Femur (tissue), 1 donor: ENCODE measurements at regions not wholly inside any gene's neighbourhood (a gene's known extent, or its start where the extent isn't known, plus 50 kb on each side); places are given as distances from the start of the nearest gene placed in this dataset.
"Not testable (repeated sequence)": the region's sequence is repeated elsewhere in the genome, so short reads cannot be mapped to it uniquely, and the experiment has no call there.

Source experiments
- DNase-seq: peaks from one replicate; pipeline ENCODE4 v3.0.0-alpha.2; 2017

DNA sequence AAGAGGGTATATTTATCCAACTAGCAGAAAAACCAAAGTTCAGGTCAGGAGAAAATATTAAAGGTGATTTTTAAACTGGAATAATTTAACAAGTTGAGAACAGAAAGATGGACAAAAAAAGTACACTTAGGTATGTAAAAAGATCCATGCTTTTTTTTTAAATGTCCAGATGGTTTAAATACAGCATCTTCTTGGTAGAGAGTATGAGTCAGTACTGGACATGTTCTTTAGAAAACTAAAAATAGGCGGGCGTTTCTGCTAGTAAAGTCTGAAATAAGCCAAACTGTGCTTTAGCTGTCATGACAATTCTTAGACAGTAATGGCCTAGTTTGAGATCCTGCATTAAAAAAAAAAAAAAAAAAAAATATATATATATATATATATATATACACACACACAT lies 255.9 kb upstream of the ST8SIA4 start:
- DNase-seq = no peak

DNA sequence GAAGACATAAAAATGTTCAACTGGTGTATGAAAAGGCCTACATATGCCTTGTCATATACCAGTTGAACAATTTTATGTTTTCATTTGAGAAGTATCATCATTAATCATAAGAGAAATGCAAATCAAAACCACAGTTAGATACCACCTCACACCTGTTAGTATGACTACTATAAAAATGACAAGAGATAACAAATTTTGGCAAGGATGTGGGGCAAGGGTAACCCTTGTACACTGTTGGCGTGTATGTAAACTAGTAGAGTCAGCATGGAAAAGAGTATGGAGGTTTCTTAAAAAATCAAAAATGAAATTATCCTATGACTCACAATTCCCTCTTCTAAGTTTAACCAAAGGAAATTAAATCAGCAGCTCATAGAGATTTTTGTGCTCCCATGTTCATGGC lies 250.4 kb upstream of the ST8SIA4 start:
- DNase-seq = no peak

DNA sequence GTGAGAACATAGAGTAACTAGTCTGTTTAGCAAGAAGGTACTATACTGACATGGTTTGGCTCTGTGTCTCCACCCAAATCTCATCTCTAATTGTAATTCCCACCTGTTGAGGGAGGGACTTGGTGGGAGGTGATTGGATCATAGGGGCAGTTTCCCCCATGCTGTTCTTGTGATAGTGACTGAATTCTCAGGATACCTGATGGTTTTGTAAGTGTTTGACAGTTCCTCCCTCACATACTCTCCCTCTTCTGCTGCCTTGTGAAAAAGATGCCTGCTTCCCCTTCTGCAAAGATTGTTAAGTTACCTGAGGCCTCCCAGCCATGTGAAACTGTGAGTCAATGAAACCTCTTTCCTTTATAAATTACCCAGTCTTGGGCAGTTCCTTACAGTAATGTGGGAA lies 240.4 kb upstream of the ST8SIA4 start:
- DNase-seq = no peak

DNA sequence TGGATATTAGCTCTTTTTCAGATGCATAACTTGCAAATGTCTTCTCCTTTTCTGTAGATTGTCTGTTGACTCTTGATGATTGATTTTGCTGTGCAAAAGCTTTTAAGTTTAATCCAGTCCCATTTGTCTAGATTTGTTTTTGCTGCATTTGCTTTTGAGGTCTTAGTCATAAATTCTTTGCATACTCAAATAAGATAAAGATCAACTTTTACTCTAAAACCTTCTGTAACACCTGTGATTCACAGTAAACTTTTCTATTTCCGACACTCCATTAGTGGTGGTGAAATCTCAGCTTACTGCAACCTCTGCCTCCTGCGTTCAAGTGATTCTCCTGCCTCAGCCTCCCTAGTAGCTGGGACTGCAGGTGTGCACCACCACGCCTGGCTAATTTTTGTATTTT lies 239.0 kb upstream of the ST8SIA4 start:
- no peak for DNase-seq

DNA sequence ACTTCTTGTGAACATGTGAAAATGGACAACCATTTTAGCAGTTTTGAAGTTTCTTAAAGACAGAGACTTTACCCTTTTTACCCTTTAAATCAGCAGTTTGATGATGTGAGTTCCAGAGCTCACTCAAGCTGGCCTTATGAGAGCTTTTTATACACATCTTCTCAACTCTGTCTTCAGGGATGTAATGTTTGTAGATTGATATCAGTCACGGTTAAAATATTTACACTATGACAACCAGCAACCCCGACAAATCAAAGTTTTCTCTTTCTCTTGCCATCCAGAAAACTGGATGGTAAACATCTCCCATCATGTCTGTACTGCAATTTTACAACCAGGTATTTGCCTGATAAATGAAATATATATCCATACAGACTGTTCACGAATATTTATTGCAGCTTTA lies 233.4 kb upstream of the ST8SIA4 start:
- no peak for DNase-seq

DNA sequence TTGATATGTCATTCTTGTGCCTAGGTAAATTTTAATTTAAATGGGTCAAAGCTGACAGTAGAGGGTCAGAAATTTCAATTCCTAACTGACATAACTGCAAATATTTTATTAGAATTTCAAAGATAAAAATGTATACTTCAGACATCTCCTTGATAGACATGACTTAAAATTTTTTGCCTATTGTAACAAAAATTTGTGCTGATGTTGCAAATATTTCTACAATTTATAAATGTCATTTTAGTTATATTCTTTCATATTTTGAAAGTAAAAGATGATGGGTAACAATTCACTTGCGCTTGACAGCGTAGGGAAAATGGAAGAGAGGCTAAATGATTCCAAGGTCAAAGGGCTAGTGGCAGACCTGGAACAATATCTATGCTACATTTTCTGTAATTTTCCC lies 220.3 kb upstream of the ST8SIA4 start:
- DNase-seq = no peak

DNA sequence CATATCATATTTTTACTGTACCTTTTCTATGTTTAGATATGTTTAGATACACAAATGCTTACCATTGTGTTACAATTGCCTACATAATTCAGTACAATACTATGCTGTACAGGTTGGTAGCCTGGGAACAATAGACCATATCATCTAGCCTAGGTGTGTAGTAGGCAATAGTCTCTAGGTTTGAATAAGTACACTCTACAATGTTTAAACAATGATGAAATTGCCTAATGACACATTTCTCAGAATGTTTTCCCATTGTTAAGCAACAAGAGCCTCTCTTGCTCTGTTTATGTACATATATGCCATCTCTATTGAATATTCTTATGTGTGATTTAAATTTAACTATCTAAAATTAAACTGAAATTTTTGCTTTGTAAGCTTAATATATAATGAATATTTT lies 209.6 kb upstream of the ST8SIA4 start:
- no peak for DNase-seq

DNA sequence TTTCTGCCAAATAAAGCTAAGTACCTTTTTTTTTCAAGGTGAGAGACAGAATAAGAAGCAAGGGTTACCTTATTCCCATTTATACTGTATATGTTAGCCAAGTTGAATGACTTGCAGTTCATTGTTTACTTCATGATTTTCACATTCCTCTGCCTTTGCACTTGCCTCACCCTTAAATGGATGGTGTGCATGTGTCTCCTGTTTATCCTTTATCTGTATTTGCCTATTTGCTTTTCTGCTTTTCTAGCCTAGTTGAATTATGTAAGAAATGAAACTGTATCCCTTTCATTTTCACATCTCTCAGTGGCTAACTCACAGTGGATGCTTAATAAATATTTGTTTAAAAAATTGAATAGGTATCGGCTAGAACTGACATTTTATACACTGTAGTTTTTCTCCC lies 200.8 kb upstream of the ST8SIA4 start:
- no peak for DNase-seq

DNA sequence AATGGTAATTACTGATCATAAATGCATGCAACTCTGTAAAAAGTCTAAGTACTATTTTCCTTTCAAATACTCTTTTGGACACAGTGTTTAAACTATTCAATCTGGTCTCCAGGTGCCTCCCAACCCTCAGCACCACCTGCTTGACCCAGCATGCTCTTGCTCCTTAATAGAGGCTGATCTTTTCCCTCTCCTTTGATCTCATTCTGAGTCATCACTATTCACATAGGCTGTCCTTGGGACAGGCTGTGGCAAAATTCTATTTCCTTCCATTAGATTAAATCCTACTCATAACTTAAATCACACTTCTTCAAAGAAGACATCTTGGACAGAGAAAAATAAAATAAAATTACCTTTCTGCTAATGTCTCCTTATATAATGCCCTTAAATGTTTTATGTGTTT lies 199.4 kb upstream of the ST8SIA4 start:
- DNase-seq = no peak

DNA sequence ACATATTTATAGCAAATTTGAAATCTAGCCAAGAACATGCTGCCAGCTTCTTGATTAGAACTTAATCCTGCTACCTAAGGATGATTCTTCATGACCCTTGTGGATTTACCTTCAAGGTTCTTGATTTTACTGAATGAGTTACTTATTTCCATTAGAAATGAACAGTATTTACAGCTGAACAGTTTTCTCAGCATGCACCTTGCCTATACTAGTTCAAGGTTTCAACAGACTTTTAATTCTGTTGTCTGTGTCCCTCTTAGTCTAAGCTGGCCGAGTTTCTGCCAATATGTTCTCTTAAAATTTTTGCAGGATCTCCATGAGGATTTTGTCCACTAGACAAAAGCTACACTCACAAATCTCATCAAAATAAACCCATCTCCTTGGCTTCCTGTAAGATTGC lies 188.8 kb upstream of the ST8SIA4 start:
- DNase-seq = no peak

DNA sequence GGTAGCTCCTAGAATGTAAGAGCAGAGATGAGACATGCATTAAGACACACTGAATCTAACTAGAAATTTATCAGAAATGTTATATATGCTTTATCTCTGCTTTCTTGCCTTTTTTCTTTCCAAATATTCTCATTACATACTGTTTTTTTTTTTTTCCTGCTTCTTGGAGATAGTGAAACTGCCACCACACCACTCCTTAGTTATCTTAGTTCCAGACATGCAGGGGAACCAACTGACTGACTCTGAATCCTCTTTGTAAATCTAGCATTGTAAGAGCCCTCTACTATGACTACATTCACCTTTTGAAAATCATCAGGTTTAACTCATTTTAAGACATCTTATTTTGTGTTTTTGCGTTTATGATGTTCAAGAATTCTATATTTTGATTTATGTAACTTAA lies 181.3 kb upstream of the ST8SIA4 start:
- DNase-seq = no peak

DNA sequence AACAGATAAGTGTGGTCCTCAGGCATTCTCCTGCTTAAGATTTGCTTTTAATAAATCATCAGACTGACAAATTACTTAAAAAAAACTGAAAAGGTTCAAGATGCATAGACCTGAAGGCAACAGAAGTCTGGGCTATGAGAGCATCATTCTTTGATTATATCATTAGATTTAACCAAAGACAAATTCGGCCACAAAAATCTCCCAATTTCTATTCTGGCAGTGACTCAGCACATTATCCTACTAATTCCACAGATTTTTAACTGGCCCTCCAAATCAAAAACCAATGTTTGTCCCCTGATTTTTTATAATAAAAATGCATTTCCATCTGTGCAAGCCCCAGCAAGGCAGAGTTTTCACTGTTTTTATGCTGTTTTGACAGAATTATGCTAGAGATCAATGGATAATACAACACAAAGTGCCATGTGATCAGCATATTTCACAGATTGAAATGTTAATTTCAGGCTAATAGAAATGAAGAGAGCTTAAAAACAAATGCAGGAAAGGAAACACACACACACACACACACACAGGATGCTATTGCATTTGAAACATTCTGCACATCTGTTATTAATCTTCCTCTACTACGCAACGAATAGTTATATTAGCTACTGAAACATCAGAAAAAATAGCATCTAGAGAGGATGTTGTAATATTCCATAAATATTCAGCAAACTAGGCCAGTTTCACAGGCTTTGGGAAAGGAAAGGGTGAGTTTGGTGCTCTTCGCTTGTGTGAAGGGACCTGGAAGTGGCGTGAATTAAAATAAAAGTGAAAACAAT lies 177.6 kb upstream of the ST8SIA4 start:
- no peak for DNase-seq

DNA sequence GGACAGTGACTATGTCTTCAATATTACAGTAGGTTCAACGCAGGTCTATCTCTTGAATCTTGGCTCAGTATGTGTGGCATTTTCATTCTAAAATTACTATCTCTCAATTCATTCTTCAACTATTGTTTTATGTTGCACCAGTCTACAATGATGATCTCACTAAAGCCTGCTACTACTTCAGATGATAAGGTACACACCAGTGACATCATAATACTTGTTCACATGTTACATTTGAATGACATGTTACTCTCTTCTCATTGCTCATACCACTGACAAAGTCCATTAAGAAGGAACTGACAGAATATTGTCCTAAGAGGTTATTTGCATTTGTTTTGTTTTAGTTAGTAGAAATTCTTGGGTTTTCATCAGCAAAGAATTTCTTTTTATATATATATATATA lies 165.2 kb upstream of the ST8SIA4 start:
- DNase-seq = no peak

DNA sequence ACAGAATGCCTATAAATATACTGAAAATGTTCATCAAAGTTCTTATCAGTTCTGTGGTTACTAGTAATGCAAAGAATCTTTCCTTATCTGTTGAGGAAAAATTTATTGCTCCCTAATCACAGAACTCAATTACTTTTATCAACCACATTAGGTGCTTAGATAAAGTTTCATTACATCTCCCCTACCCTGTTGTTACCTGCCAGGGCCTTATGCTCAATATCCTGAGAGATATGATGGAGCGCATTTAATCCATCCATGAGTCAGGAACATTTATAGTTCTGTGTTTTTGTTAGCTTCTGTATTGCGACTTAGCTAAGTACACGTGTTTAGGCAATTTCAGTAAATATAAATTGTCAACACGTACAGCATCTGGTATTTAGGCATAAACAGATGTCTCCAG lies 164.3 kb upstream of the ST8SIA4 start:
- no peak for DNase-seq

DNA sequence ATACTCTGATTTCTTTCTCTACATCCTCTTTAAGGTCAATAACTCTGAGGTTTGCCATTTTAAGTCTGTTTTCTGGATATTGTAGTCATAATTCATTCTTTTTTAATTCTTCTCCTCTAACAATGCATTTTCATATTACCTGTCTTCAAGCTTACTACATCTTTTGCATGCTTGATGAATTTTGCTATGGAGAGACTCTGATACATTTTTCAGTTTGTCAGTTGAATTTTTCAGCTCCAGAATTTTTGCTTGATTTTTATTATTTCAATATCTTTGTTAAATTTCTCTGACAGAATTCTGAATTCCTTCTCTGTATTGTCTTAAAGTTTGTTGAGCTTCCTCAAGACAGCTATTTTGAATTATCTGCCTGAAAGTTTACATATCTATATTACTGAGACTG lies 159.8 kb upstream of the ST8SIA4 start:
- DNase-seq = no peak

DNA sequence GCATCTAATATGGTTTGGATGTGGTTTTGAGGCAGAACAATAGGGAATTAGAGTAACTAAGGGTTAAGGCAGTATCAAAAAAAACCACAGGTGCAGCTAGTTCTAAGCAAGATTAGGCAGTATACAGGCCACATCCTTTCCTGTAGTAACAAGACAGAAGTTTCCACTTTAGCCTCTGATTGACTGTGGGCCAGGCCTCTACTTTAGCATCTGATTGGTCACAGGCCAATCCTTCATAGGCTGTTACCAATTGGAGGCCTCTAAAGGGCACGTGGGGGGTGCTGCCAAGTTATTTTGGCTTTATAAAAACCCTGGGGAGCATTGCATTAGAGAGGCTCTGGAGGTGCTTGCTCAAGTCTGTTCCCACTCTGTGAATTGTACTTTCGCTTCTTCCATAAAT lies 144.1 kb upstream of the ST8SIA4 start:
- DNase-seq = no peak

DNA sequence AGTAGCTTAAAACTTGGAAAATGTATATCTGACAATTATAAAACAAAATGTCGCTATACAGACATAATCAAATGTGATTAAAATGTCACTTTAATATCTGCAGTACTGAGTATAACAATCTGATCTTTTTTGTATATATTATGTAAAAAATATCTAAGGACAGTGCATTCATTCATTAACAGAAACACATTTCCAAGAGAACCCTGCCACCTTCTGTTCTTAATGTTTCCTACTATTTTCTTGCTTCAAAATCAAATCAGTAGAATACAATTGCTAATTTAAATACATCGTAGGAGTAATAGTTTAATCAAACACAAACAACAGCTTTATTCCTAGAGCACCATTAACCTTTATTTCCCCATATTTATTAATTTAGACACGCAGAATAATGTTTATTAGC lies 142.6 kb upstream of the ST8SIA4 start:
- DNase-seq = no peak

DNA sequence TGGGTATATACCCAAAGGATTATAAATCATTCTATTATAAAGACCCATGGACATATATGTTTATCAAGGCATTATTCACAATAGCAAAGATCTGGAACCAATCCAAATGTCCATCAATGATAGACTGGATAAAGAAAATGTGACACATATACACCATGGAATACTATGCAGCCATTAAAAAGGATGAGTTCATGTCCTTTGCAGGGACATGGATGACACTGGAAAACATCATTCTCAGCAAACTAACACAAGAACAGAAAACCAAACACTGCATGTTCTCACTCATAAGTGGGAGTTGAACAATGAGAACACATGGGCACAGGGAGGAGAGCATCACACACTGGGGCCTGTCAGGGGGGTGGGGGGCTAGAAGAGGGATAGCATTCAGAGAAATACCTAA lies 136.9 kb upstream of the ST8SIA4 start:
- DNase-seq = not testable (repeated sequence)

DNA sequence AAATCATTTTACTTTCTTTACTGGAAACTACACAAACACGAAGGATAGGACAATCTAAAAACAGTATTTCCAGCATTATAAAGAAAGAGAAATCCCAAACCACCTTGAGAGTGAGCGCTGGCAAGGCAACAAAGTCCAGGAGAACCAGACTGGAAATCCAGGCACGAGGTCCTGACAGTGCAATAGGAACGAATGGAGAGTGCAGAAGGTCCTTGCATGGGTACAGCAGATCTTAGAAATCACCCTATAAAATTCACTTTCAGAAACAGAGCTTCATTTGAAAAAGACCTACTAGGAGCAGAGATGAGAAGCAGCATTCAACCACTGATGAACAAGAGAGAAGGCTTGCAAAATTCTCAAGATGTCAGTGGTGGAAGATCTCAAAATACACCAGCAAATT lies 133.7 kb upstream of the ST8SIA4 start:
- no peak for DNase-seq

DNA sequence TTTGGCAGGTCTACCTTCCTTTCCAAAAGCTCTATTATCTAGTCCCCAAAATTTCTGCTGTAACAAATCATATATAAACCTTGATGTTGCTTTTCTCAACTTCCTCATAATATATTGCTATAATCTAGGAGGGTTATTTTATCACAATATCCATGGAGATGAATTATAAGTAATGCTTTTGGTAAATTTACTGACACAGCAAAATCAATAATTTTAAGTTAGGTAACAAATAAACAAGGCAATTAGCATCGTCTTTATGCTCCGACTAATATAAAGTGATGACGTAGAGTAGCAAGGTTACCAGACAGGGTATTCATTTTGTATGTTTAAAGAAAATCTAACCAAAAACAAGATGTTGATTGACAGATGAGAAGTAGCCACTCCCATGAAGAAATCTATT lies 132.3 kb upstream of the ST8SIA4 start:
- no peak for DNase-seq

DNA sequence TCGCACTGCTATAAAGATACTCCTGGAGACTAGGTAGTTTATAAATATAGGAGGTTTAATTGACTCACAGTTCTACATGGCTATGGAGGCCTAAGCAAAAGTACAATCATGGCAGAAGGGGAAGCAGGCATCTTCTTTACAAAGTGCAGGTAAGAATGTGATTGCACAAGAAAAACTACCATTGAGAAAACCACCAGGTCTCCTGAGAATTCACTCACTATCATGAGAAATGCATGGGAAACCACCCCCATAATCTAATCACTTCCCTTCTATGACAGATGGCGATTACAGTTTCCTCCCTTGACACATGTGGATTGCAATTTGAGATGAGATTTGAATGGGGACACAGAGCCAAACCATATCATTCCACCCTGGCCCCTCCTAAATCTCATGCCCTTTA lies 121.2 kb upstream of the ST8SIA4 start:
- no peak for DNase-seq

DNA sequence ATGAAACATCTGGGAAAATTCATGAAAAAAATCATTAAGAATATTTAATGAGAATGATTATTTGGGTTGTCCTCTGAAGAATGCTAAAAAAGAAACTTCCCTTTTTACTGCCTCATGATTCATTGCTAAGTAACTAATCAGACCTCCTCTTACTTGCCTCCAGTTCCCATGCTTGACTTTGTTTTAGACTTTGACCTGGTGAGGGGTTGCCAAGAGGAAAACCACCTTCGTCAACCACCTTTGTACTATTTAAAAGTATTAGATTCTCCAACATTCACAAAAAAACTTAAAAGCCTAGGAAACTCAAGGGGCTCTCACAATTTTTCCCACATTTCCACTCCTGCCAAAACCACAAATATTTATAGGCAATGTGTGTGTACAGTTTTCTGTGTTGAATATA lies 115.2 kb upstream of the ST8SIA4 start:
- DNase-seq = no peak

DNA sequence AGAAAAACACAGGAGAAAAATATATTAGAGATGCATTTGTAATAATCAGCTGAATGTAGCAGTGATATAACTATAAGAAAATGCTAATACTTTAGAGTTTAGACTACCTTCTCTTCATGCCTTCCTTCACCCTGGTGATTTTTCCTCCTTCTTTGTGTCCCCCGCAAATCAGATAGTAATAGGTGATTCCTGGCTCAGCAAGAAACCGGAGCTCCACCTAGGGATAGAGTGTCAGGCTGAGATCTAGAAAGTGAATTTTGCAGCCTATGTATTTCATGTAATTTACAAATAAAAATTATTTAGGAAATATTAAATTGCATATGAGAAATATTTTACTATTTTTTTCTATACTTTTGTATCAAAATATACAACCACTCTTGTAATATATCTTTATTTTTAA lies 109.8 kb upstream of the ST8SIA4 start:
- DNase-seq = no peak

DNA sequence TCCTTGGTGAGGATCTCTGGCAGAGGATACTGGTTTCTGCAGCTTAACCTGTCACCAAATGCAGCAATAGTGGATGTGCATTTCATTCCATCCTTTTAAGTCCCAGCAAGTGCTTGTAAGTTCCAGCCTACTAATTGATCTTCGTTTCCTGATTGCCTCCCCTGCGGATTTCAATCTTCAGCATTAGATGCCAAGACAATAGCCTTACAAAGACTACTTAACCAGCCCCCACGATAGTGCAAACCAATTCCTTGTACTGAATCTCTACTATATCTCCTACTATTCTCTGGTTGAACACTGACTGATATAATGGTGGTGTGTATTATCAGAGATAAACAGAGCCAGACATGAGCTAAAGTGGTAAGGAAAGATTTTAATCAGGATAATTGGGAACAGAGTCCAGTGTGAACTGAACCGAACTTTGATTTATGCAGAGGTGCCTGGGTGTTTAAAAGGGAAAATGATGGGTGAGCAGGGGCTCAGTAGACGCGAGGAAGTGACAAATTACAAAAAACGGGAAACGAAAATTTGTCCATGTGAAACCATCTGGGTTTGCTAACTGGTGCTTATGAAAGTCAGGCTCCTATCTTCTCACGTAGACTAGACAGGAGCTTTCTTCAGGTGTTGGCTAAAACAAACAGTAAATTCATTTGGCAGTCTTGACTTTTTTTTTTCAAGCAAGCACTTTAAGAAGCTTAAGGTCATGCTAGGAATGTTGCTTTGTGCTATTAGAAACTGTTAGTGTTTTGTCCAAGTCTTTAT lies 106.9 kb upstream of the ST8SIA4 start:
- DNase-seq = no peak

DNA sequence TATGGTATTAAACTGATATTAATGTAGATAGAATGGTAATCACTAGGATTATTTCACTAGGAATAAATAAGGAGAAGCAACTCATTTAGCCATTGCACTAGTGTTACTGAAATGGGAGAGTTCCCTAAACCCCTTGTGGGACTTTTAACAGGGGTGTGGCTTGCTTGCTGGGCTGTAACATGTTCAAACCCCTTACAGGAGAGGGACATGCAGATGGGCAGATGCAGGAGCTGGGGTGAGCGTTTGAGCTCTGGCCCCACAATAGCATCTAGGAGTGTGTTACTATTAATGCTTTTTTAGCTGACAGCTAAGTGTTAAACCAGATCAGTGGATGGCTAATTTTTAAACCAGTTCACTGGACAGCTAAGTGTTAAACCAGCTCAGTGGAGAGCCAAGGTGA lies 89.3 kb upstream of the ST8SIA4 start:
- no peak for DNase-seq
